ENCODE measurements at regions not wholly inside any gene's neighbourhood (a gene's known extent, or its start where the extent isn't known, plus 50 kb on each side); places are given as distances from the start of the nearest gene placed in this dataset.
"Not testable (repeated sequence)": the region's sequence is repeated elsewhere in the genome, so short reads cannot be mapped to it uniquely, and the experiment has no call there.

- TF ChIP-seq CTCF (IDR thresholded peaks at IDR 0.05 in 2 of 3, conservative IDR thresholded peaks at IDR 0.05 in 1 of 3; ENCODE audit: borderline replicate concordance in 1 of 3, insufficient read depth in 1 of 3, low read depth in 2 of 3, low read length in 2 of 3); EZH2 (IDR thresholded peaks at IDR 0.05); CEBPB (IDR thresholded peaks at IDR 0.05; ENCODE audit: low read depth); POLR2AphosphoS5 (IDR thresholded peaks at IDR 0.05; ENCODE audit: low read depth, low read length); POLR2A (IDR thresholded peaks at IDR 0.05; ENCODE audit: borderline replicate concordance, extremely low read depth, insufficient read depth, insufficient read length); ELF1 (IDR thresholded peaks at IDR 0.05; ENCODE audit: borderline replicate concordance, low read depth); JUND (IDR thresholded peaks at IDR 0.05); REST (IDR thresholded peaks at IDR 0.05; ENCODE audit: low read depth); ZBTB33 (IDR thresholded peaks at IDR 0.05; ENCODE audit: extremely low read depth, insufficient replicate concordance, low read length); SIN3A (IDR thresholded peaks at IDR 0.05; ENCODE audit: low read depth); EZH2phosphoT487 (IDR thresholded peaks at IDR 0.05; ENCODE audit: borderline replicate concordance): not testable (repeated sequence)
- TF ChIP-seq, protein P1, sequence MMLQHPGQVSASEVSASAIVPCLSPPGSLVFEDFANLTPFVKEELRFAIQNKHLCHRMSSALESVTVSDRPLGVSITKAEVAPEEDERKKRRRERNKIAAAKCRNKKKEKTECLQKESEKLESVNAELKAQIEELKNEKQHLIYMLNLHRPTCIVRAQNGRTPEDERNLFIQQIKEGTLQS (IDR thresholded peaks at IDR 0.05), result not testable (repeated sequence)
Observed at GRCh38 chrX:85703233-85703632, 323.8 kb upstream of the POF1B start.
